ENCODE measurements at regions not wholly inside any gene's neighbourhood (a gene's known extent, or its start where the extent isn't known, plus 50 kb on each side); places are given as distances from the start of the nearest gene placed in this dataset.

DNA sequence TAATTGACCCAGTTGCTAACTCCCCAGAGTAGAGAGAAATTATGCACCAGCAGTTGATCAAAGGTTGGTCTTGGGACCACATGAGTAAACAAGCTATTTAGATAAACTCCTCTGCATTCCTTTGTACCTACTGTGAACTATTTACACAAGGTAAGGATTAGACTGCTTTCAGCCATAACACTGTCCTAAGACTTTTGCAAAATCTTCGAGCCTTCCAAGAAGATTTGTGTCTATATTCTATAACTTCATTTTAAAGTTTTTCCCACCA, 108.5 kb upstream of the UNC13C start:
- FAIRE-seq = no peak
- DNase-seq (ENCODE audit: insufficient read length, low spot score) = no peak

DNA sequence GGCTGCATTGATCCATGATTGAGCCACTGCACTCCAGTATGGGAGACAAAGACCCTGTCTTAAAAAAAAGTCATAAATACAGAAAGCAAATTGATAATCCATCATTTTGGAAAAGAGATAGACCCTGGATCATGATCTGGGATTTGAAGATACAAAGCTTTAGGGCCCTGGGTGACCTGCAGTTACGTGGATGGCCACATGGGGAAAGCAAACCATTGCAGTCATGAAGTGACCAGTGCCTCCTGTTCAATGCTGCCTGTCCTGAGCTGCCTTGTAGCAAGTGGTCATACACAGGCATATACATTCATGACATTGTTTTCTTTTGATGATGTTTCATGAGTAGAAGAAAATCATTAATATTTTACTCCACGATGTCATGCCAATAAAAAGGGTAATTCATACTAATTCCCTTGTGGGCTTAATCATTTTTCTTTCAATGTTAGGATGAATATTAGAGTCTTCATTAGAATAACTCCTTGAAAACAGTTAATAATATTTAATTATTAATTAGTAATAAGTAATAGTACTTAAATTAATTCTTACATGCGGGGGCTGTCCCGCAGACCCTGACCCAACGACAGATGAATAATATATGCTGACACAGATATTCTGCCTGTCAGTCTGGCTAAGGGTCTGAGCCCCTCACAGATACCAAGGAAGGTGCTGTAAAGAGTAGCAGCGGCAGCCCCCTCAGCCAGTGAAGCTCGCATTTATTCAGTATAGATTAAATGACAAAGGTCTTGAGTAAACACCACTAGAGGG, 109.0 kb upstream of the UNC13C start:
- FAIRE-seq (no peak), DNase-seq (ENCODE audit: insufficient read length, low spot score) (no peak)
- TF ChIP-seq, protein P1, sequence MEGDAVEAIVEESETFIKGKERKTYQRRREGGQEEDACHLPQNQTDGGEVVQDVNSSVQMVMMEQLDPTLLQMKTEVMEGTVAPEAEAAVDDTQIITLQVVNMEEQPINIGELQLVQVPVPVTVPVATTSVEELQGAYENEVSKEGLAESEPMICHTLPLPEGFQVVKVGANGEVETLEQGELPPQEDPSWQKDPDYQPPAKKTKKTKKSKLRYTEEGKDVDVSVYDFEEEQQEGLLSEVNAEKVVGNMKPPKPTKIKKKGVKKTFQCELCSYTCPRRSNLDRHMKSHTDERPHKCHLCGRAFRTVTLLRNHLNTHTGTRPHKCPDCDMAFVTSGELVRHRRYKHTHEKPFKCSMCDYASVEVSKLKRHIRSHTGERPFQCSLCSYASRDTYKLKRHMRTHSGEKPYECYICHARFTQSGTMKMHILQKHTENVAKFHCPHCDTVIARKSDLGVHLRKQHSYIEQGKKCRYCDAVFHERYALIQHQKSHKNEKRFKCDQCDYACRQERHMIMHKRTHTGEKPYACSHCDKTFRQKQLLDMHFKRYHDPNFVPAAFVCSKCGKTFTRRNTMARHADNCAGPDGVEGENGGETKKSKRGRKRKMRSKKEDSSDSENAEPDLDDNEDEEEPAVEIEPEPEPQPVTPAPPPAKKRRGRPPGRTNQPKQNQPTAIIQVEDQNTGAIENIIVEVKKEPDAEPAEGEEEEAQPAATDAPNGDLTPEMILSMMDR (IDR thresholded peaks at IDR 0.05; ENCODE audit: insufficient read depth, missing control alignments) = no peak

More for the DNA sequence above, 108.5 kb upstream of the UNC13C start:
- TF ChIP-seq, protein P1 (IDR thresholded peaks at IDR 0.05; ENCODE audit: insufficient read depth, missing control alignments) = no peak

DNA sequence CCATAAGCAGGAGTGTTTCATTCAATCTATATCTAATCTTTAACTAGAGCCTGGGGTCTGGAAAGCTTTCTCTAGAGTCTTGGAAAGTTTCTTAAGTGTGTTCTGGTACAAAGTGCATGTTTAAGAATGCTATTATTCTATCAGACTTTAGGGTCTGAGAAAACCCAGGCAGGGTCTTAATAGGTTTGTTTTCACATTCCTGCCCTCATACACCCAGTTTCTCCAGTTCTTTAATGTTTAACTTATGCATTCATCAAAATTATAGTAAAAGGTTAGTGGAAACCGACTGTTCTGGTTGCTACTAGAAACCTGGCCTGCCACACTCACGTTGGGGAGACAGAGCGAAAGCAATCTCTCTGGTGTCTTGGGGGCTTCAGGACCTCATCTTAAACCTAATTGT, 102.9 kb upstream of the WDR72 start:
- TF ChIP-seq, protein P1 (IDR thresholded peaks at IDR 0.05; ENCODE audit: insufficient read depth, missing control alignments) = no peak
- FAIRE-seq (no peak), DNase-seq (ENCODE audit: insufficient read length, low spot score) (no peak)

DNA sequence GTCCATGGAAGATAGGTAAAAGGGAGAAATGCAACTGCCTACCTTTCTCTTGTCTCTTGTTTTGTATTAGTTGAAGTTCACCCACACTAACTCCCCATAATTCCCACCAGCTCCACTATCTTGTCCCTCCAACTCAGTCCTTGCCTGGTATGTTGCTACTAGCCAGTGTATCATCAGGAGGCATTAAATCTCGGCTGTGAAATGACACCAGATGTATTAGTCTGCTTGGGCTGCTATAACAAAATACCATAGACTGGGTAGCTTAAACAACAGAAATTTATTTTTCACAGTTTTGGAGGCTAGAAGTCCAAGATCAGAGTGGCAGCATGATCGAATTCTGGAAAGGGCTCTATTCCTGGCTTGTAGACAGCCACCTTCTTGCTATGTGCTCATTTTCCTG, 102.3 kb upstream of the WDR72 start:
- no peak for FAIRE-seq
- DNase-seq (ENCODE audit: insufficient read length, low spot score) = no peak

DNA sequence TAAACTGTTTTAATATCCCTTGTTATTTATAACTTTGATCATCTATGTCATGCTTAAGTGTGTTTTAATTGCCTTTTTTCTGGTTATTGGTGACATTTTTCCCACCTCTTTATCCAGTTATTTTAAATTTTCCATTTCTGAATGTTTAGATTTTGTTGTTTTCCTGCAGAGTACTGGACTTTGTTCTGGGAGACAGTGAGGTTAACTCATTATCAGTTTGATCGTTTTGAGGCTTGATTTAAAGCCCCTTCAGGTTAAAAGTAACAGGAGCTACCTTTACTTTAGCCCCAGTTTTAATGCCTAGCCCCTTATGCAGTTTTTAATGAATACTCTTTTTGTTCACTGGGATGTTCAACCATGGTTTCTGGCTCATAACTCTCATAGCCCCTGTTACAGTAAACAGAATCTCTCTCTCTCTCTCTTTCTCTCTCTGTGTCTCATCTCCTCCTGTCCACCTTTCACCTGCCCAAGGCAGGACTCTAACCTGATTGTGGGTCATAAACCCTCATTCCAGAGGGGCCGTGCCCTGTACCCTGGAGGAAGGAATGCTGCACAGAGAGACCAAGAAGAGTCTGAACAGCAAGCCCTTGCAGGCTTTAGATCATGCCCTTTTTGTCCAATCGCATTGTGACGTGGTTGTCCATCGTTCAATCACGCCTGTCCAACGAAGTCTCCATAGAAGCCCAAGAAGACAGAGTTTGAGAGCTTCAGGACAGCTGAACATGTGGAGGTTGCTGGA, 91.8 kb upstream of the WDR72 start:
- FAIRE-seq (no peak), DNase-seq (ENCODE audit: insufficient read length, low spot score) (no peak)
- TF ChIP-seq, protein P1 (IDR thresholded peaks at IDR 0.05; ENCODE audit: insufficient read depth, missing control alignments) = no peak

More for the DNA sequence above, 102.3 kb upstream of the WDR72 start:
- TF ChIP-seq, protein P1 (IDR thresholded peaks at IDR 0.05; ENCODE audit: insufficient read depth, missing control alignments) = no peak

DNA sequence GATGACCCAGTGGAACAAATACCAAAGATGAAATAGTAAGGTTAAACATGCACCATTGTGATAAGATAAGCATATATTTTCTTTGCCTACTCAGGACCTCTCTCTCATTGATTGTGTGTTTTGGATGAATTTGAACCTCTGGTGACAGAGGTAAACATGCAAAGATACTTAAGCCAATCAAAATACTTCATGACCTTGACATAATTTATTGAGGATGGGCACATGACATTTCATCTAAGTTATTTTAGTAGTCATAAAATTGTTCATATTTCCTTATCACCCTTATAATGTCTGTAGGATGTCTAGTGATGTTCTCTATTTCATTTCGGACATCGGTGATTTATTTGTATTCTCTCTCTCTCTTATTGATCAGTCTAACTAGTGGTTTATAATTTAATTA, 88.3 kb upstream of the WDR72 start:
- TF ChIP-seq, protein P1 (IDR thresholded peaks at IDR 0.05; ENCODE audit: insufficient read depth, missing control alignments) = no peak
- DNase-seq (ENCODE audit: insufficient read length, low spot score) = no peak
- FAIRE-seq = no peak

DNA sequence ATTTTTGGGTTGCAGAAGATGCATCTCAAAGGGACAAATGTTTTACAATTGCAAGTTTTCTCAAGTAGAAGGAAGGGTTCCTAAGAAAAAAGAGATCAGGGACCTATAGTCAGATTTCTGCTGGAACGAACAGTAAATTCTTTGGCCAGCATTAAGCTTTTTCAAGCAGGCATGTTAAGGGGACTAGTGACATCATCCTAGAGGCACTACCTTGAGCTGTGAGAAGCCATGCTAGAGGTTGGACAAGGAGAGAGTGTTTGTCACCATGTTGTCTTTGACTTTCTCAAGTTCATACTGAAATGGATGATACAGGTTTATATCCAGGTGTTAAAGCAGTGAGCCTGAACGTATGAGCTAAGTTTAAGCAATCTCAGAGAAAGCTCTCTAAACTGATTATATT, 85.2 kb upstream of the WDR72 start:
- FAIRE-seq = no peak
- no peak for DNase-seq (ENCODE audit: insufficient read length, low spot score)
- TF ChIP-seq, protein P1 (IDR thresholded peaks at IDR 0.05; ENCODE audit: insufficient read depth, missing control alignments) = no peak

Data from D721Med (cell line).